ENCODE measurements at regions not wholly inside any gene's neighbourhood (a gene's known extent, or its start where the extent isn't known, plus 50 kb on each side); places are given as distances from the start of the nearest gene placed in this dataset.

GRCh38 chr1:201647722-201648065, 108.8 kb downstream of the NAV1 start:
- TF ChIP-seq ZFP30 (CRISPR knock-in tag; IDR thresholded peaks at IDR 0.05) (no peak), CSDC2 (CRISPR knock-in tag; IDR thresholded peaks at IDR 0.05) (no peak), TOX (CRISPR knock-in tag; IDR thresholded peaks at IDR 0.05; ENCODE audit: borderline replicate concordance) (no peak), POU6F1 (CRISPR knock-in tag; IDR thresholded peaks at IDR 0.05; ENCODE audit: borderline replicate concordance, low read depth) (no peak), RARB (CRISPR knock-in tag; IDR thresholded peaks at IDR 0.05) (no peak), CSRNP3 (CRISPR knock-in tag; IDR thresholded peaks at IDR 0.05) (no peak), ARNTL (CRISPR knock-in tag; IDR thresholded peaks at IDR 0.05; ENCODE audit: borderline replicate concordance, low read depth) (no peak), ZFP3 (CRISPR knock-in tag; IDR thresholded peaks at IDR 0.05) (no peak), BACH2 (CRISPR knock-in tag; IDR thresholded peaks at IDR 0.05; ENCODE audit: borderline replicate concordance) (no peak), ISL1 (CRISPR knock-in tag; IDR thresholded peaks at IDR 0.05) (no peak), ZNF8 (CRISPR knock-in tag; IDR thresholded peaks at IDR 0.05) (no peak), ZC3H10 (CRISPR knock-in tag; IDR thresholded peaks at IDR 0.05) (no peak), PATZ1 (CRISPR knock-in tag; IDR thresholded peaks at IDR 0.05; ENCODE audit: borderline replicate concordance) (no peak), TCF4 (CRISPR knock-in tag; IDR thresholded peaks at IDR 0.05; ENCODE audit: borderline replicate concordance) (no peak)
